H54 (cell line): ENCODE measurements at regions not wholly inside any gene's neighbourhood (a gene's known extent, or its start where the extent isn't known, plus 50 kb on each side); places are given as distances from the start of the nearest gene placed in this dataset.

Experiments used
- DNase-seq: peaks from one replicate; pipeline ENCODE4 v3.0.0; 2011; ENCODE audit warnings: low spot score, mixed read lengths; ENCODE audit not compliant: insufficient read length
- FAIRE-seq: peaks from 3 replicates; lab custom pipeline; 2011; peaks lifted over from hg19 to GRCh38; lab: Jason Lieb, UNC
- POLR2A ChIP-seq: IDR thresholded peaks from 2 replicates; pipeline ENCODE4 v1.6.1; 2011; ENCODE audit warnings: low read depth, mild to moderate bottlenecking, low read length

- FAIRE-seq (no peak), DNase-seq (no peak)
- no peak for TF ChIP-seq POLR2A
These were observed 235.1 kb upstream of the MIR17HG start for GRCh38 chr13:91112201-91112923.

GRCh38 chr13:91112924-91113277 is 234.6 kb upstream of the MIR17HG start:
- FAIRE-seq, result no peak
- TF ChIP-seq POLR2A, result no peak
- no peak for DNase-seq

- TF ChIP-seq POLR2A, result no peak
- DNase-seq (no peak), FAIRE-seq (no peak)
These were observed 231.7 kb upstream of the MIR17HG start for GRCh38 chr13:91115776-91116175.

GRCh38 chr13:91117351-91117750 is 230.1 kb upstream of the MIR17HG start:
- DNase-seq (no peak), FAIRE-seq (no peak)
- TF ChIP-seq POLR2A, result no peak

GRCh38 chr13:91119643-91120042 is 227.8 kb upstream of the MIR17HG start:
- no peak for TF ChIP-seq POLR2A
- FAIRE-seq, result no peak
- DNase-seq, result no peak

- FAIRE-seq, result no peak
- no peak for DNase-seq
- no peak for TF ChIP-seq POLR2A
These were observed 224.7 kb upstream of the MIR17HG start for GRCh38 chr13:91122766-91123165.

GRCh38 chr13:91123456-91124127 is 223.9 kb upstream of the MIR17HG start:
- DNase-seq, result no peak
- no peak for FAIRE-seq
- TF ChIP-seq POLR2A, result no peak

- FAIRE-seq (peak; percentile 43), DNase-seq (no peak)
- TF ChIP-seq POLR2A, result no peak
These were observed 220.7 kb upstream of the MIR17HG start for GRCh38 chr13:91126806-91127205.

GRCh38 chr13:91127995-91128394 is 219.5 kb upstream of the MIR17HG start:
- DNase-seq (no peak), FAIRE-seq (no peak)
- TF ChIP-seq POLR2A, result no peak

GRCh38 chr13:91132381-91132780 is 215.1 kb upstream of the MIR17HG start:
- FAIRE-seq, result no peak
- DNase-seq, result no peak
- TF ChIP-seq POLR2A, result no peak

- DNase-seq, result no peak
- no peak for TF ChIP-seq POLR2A
- no peak for FAIRE-seq
These were observed 214.7 kb upstream of the MIR17HG start for GRCh38 chr13:91132786-91133185.

- FAIRE-seq (peak; percentile 95), DNase-seq (peak; percentile 14)
- TF ChIP-seq POLR2A, result no peak
These were observed 213.3 kb upstream of the MIR17HG start for GRCh38 chr13:91133941-91134802.

- DNase-seq (no peak), FAIRE-seq (no peak)
These were observed 212.7 kb upstream of the MIR17HG start for GRCh38 chr13:91134803-91135184.

GRCh38 chr13:91135376-91135775 is 212.1 kb upstream of the MIR17HG start:
- no peak for TF ChIP-seq POLR2A
- FAIRE-seq (no peak), DNase-seq (no peak)

More at GRCh38 chr13:91134803-91135184, 212.7 kb upstream of the MIR17HG start:
- no peak for TF ChIP-seq POLR2A
